ENCODE measurements at regions not wholly inside any gene's neighbourhood (a gene's known extent, or its start where the extent isn't known, plus 50 kb on each side); places are given as distances from the start of the nearest gene placed in this dataset.
"Not testable (repeated sequence)": the region's sequence is repeated elsewhere in the genome, so short reads cannot be mapped to it uniquely, and the experiment has no call there.

DNA sequence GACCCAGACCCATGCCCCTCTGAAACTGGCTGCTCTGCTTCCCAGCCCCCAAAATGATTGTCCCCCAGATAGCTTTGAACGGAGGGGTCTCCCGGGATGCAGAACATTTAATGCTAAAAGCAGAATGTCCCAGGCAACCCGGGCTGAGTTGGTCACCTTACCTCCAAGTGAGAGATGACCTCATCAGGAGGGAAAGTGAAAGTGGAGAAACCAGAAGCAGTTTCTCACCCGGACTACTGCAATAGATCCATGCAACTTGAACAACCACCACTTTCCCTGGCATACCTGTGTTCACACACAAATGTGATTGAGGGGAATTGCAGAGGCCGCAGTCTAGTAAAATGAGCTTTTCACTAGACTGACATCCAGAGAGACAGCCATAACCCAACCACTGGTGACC, 75.3 kb upstream of the NPAS2 start:
- no peak overlapping the region for H3K4me3 ChIP-seq (ENCODE audit: low read length)
- DNase-seq (ENCODE audit: low read depth) = no peak
- TF ChIP-seq, protein P1, sequence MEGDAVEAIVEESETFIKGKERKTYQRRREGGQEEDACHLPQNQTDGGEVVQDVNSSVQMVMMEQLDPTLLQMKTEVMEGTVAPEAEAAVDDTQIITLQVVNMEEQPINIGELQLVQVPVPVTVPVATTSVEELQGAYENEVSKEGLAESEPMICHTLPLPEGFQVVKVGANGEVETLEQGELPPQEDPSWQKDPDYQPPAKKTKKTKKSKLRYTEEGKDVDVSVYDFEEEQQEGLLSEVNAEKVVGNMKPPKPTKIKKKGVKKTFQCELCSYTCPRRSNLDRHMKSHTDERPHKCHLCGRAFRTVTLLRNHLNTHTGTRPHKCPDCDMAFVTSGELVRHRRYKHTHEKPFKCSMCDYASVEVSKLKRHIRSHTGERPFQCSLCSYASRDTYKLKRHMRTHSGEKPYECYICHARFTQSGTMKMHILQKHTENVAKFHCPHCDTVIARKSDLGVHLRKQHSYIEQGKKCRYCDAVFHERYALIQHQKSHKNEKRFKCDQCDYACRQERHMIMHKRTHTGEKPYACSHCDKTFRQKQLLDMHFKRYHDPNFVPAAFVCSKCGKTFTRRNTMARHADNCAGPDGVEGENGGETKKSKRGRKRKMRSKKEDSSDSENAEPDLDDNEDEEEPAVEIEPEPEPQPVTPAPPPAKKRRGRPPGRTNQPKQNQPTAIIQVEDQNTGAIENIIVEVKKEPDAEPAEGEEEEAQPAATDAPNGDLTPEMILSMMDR (conservative IDR thresholded peaks at IDR 0.05; ENCODE audit: low read depth, low read length) = no peak

DNA sequence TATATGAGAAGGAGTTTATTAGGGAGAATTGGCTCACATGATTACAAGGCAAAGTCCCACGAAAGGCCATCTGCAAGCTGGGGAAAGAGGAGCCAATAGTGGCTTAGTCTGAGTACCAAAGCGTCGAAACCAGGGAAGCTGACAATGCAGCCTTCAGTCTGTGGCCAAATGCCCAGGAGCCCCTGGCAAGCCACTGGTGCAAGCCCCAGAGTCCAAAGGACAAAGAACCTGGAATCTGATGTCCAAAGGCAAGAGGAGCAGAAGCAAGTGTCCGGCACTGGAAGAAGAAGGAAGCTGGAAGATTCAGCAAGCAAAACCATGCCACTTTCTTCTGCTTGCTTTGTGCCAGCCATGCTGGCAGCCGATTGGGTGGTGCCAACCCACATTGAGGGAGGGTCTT, 74.3 kb upstream of the NPAS2 start:
- H3K4me3 ChIP-seq (ENCODE audit: low read length) = no peak overlapping the region
- TF ChIP-seq, protein P1 (conservative IDR thresholded peaks at IDR 0.05; ENCODE audit: low read depth, low read length) = no peak
- no peak for DNase-seq (ENCODE audit: low read depth)

DNA sequence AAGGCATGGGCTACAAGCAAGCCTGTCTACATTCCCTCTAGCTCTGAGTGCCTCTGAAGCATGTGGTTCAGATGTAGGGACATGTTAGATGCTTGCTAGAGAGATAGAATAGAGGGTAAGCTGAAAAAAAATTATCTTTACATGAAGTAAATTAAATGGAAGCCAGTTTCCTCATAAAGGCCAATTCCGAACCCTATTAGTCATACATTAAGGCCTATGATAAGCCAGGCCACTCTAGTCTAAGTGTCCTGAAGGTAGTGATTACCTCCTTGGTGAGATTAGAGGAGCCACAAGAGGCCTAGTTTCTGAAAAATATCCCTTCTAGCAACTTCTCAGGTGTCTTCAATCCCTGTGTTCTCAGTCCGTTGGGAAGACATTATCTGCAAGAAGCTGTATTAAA, 72.4 kb upstream of the NPAS2 start:
- TF ChIP-seq, protein P1 (conservative IDR thresholded peaks at IDR 0.05; ENCODE audit: low read depth, low read length) = no peak
- no peak overlapping the region for H3K4me3 ChIP-seq (ENCODE audit: low read length)
- no peak for DNase-seq (ENCODE audit: low read depth)

DNA sequence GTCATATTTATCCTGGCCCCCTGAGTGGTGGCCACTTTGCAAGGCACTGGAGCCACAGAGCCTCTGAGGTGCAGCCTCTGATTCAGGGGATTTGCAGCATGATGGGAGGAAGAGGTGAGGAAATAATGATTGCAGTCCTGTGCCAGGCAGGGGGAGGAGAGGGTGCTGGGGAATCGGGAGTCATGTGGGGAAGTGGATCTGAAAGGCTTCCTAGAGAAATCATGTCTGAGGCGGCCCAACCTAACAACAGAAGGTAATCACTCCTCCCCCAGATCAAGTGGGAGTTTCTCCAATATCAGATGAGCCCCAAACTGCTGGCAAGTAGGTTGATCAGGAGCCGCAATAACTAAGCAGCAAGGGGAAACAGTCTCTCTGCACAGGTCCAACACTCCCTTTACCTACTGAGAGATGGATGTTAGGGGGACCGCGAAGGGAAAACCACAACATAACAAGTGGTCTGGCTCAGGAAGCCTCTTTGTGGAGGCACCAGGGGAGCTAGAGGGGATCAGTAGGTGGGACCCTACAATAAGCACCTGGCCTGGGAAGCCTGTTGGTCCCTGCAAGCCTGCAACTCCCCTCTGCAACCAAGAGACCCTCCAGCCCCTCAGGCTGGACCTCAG, 71.8 kb upstream of the NPAS2 start:
- H3K4me3 ChIP-seq (ENCODE audit: low read length) = no peak overlapping the region
- DNase-seq (ENCODE audit: low read depth) = no peak
- TF ChIP-seq, protein P1 (conservative IDR thresholded peaks at IDR 0.05; ENCODE audit: low read depth, low read length) = no peak

DNA sequence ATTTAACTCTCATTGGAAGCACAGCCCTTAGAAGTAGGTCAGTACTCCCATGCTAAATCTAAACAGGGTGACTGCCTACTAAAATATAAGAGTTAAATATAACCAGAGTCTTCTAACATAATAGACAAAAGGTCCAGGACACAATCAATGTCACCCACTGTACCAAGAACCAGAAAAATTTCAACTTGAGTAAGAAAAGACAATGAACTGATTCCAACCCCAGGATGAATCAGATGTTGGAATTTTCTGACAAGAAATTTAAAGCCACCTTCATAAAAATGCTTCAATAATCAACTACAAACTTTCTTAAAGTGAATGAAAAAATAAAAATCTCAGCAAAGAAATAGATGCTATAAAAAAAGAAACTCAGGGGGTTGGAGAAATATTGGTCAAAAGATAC, 71.3 kb upstream of the NPAS2 start:
- H3K4me3 ChIP-seq (ENCODE audit: low read length) = no peak overlapping the region
- no peak for DNase-seq (ENCODE audit: low read depth)

DNA sequence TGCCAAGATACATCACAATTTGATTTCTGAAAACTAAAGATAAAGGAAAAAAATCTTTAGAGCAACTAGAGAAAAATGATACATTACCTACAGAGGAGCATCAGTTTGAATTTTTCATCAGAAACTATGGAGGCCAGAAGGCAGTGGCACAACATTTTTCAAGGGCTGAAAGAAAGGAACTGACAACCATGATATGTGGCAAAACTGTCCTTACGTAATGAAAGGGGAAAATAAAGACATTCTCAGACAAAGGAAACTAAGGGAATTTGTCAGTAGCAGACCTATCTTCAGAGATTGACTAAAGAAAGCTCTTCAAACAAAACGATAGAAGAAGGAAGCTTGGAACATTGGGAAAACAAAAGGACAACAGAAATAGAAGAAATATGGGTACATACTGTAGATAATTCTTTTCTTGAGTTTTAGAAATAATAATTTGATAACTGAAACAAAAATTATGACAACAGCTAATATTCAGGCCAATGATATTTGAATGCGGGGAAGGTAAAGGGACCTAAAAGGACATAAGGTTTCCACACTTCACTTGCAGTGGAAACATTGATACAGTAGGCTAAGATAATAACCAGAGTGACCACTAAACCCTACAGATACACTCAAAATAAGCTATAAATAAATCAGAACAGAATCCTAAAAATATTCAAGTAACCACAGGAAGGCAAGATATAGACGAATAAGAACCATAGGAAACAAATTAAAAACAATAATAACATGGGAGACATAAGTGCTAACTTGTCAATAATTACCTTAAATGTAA, 70.0 kb upstream of the NPAS2 start:
- TF ChIP-seq, protein P1 (conservative IDR thresholded peaks at IDR 0.05; ENCODE audit: low read depth, low read length) = no peak
- DNase-seq (ENCODE audit: low read depth) = no peak
- H3K4me3 ChIP-seq (ENCODE audit: low read length) = no peak overlapping the region

More for the DNA sequence above, 71.3 kb upstream of the NPAS2 start:
- TF ChIP-seq, protein P1 (conservative IDR thresholded peaks at IDR 0.05; ENCODE audit: low read depth, low read length) = no peak

DNA sequence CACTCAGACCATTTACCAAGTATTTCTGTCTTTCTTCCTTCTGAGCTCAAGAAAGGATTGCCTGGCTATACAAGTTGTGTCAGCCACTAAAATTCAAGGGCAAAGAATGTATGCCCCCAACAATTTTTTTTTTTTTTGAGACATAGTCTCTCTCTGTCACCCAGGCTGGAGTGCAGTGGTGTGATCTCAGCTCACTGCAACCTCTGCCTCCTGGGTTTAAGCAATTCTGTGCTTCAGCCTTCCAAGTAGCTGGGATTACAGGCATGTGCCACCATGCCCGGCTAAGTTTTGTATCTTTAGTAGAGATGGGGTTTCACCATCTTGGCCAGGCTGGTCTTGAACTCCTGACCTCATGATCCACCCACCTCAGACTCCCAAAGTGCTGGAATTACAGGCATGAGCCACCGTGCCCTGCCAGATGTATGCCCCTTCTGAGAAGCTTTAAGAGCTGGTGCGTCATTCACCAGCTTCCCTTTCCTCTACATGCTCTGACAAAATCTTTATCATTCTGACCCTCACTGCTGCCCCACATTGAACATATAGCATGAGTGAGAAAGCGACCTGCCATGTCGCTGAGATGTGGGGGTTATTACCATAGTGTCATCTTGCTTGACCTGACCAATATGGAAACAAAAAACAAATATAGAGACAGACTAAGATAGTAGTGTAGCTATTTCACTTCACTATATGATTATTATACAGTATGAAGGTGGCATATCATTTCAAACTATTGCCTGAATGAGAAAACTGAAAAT, 67.9 kb upstream of the NPAS2 start:
- not testable (repeated sequence) for DNase-seq (ENCODE audit: low read depth); H3K4me3 ChIP-seq (ENCODE audit: low read length)

Data from retinal pigment epithelial cell (primary cell).